HG02852 (cell line): ENCODE measurements at regions not wholly inside any gene's neighbourhood (a gene's known extent, or its start where the extent isn't known, plus 50 kb on each side); places are given as distances from the start of the nearest gene placed in this dataset.

ENCODE experiments used
- ATAC-seq: cut with Tn5 transposase; IDR thresholded peaks from one replicate; pipeline ENCODE4 v1.9.1; 2021; ENCODE audit warnings: mild to moderate bottlenecking, moderate library complexity; ENCODE audit not compliant: unreplicated experiment

GRCh38 chr7:91811641-91812040, 68.9 kb downstream of the MTERF1 start:
- no peak for ATAC-seq

- no peak for ATAC-seq
Measured at GRCh38 chr7:91812388-91812787, 68.1 kb downstream of the MTERF1 start.

GRCh38 chr7:91814189-91814588, 66.3 kb downstream of the MTERF1 start:
- peak; percentile 76 for ATAC-seq
